H1 (cell line): ENCODE measurements at regions not wholly inside any gene's neighbourhood (a gene's known extent, or its start where the extent isn't known, plus 50 kb on each side); places are given as distances from the start of the nearest gene placed in this dataset.

Experiments
- CTCF ChIA-PET: fragments of 300-600 bp; sonication (Branson Sonifier 250); formaldehyde crosslinking; loops from one replicate; lab custom pipeline; 2021; ENCODE audit not compliant: partially characterized antibody; lab: Charles Lee
- POLR2A ChIA-PET: fragments of 300-600 bp; sonication (Branson Sonifier 250); formaldehyde crosslinking; loops from one replicate; lab custom pipeline; 2021; ENCODE audit warnings: inconsistent platforms; ENCODE audit not compliant: partially characterized antibody; lab: Charles Lee
- DNase-seq, 2 experiments: peaks; one replicate each; pipeline versions ENCODE4 v3.0.0 to v3.0.0-alpha.2; 2010 to 2022; ENCODE audit warnings: low spot score in 2 of 2, low read depth in 1 of 2, mixed read lengths in 1 of 2
- FAIRE-seq: peaks from 2 replicates; lab custom pipeline; 2011; peaks lifted over from hg19 to GRCh38; lab: Jason Lieb, UNC
- H2AFZ ChIP-seq: 2 replicates; pipeline ENCODE4 v1.8.1; 2012; ENCODE audit warnings: low read length, inconsistent platforms
- H2AK5ac ChIP-seq: 2 replicates; pipeline ENCODE4 v1.6.1; 2013; ENCODE audit warnings: low read depth, low read length
- H2BK120ac ChIP-seq: replicated peaks from 2 replicates; pipeline ENCODE3; 2013; ENCODE audit warnings: low read depth, low read length, inconsistent platforms
- H2BK12ac ChIP-seq: 2 replicates; pipeline ENCODE4 v1.6.1; 2013; ENCODE audit warnings: low read depth, low read length
- H2BK15ac ChIP-seq: 2 replicates; pipeline ENCODE4 v1.6.1; 2013; ENCODE audit warnings: low read length
- H2BK20ac ChIP-seq: 2 replicates; pipeline ENCODE4 v1.6.1; 2013; ENCODE audit warnings: low read length
- H2BK5ac ChIP-seq: 2 replicates; pipeline ENCODE4 v1.6.1; 2013; ENCODE audit warnings: low read depth, low read length
- H3K14ac ChIP-seq: 2 replicates; pipeline ENCODE4 v1.6.1; 2013; ENCODE audit warnings: inconsistent platforms; ENCODE audit not compliant: insufficient read length
- H3K18ac ChIP-seq: 2 replicates; pipeline ENCODE4 v1.6.1; 2013; ENCODE audit warnings: low read length; ENCODE audit errors: extremely low read depth
- H3K23ac ChIP-seq: 2 replicates; pipeline ENCODE4 v1.6.1; 2013; ENCODE audit warnings: inconsistent platforms; ENCODE audit not compliant: insufficient read length
- H3K23me2 ChIP-seq: 2 replicates; pipeline ENCODE4 v1.6.1; 2013; ENCODE audit warnings: low read depth, low read length
- H3K27ac ChIP-seq: 2 replicates; pipeline ENCODE4 v1.6.1; 2011; ENCODE audit warnings: low read depth, low read length, inconsistent platforms
- H3K27me3 ChIP-seq, 4 experiments: replicated peaks in 1 of 4; 1 replicate in 1 of 4; 2 replicates in 3 of 4; pipeline versions ENCODE4 v1.6.1 to v1.8.1; 2011 to 2013; ENCODE audit warnings: low read length in 3 of 4, mild to moderate bottlenecking in 3 of 4, inconsistent platforms in 2 of 4, mixed read lengths in 2 of 4, moderate library complexity in 1 of 4; ENCODE audit not compliant: control insufficient read depth in 3 of 4, insufficient read depth in 3 of 4; ENCODE audit errors: extremely low read depth in 1 of 4
- H3K36me3 ChIP-seq, 4 experiments: 2 replicates each; pipeline versions ENCODE4 v1.6.1 to v1.8.1; 2011 to 2013; ENCODE audit warnings: mild to moderate bottlenecking in 4 of 4, low read length in 3 of 4, moderate library complexity in 2 of 4, control low read depth in 1 of 4, inconsistent platforms in 1 of 4; ENCODE audit not compliant: insufficient read depth in 4 of 4, control insufficient read depth in 2 of 4
- H3K4ac ChIP-seq: replicated peaks from 2 replicates; pipeline ENCODE3; 2013; ENCODE audit warnings: low read length, low read depth, mixed read lengths, inconsistent platforms; ENCODE audit not compliant: insufficient read length
- H3K4me1 ChIP-seq, 4 experiments: replicated peaks in 1 of 4; 1 replicate in 1 of 4; 2 replicates in 3 of 4; pipeline versions ENCODE4 v1.6.1 to v1.8.1; 2011 to 2013; ENCODE audit warnings: low read length in 3 of 4, inconsistent platforms in 2 of 4, mixed read lengths in 1 of 4; ENCODE audit not compliant: insufficient read depth in 4 of 4, control insufficient read depth in 3 of 4
- H3K4me2 ChIP-seq, 2 experiments: 2 replicates each; pipeline versions ENCODE4 v1.6.1 to v1.8.1; 2011 to 2013; ENCODE audit warnings: low read depth in 2 of 2, low read length in 2 of 2, control low read depth in 1 of 2, inconsistent platforms in 1 of 2, mild to moderate bottlenecking in 1 of 2; ENCODE audit not compliant: insufficient read depth in 1 of 2
- H3K4me3 ChIP-seq, 4 experiments: fragments of 200-600, 300-600 bp in 1 of 4; sonication (generic), shearing (Covaris generic), sonication (Bioruptor Twin) in 1 of 4; 2 replicates each; pipeline versions ENCODE4 v1.5.1 to v1.8.1; 2011 to 2016; ENCODE audit warnings: low read length in 4 of 4, low read depth in 3 of 4, control low read depth in 2 of 4, inconsistent platforms in 2 of 4, mild to moderate bottlenecking in 2 of 4, mixed read lengths in 1 of 4, moderate library complexity in 1 of 4; ENCODE audit not compliant: insufficient read depth in 2 of 4; ENCODE audit errors: extremely low read depth in 1 of 4
- H3K56ac ChIP-seq: replicated peaks from 2 replicates; pipeline ENCODE3; 2013; ENCODE audit warnings: low read depth, mild to moderate bottlenecking, mixed read lengths, low read length, inconsistent platforms; ENCODE audit not compliant: insufficient read length
- H3K79me1 ChIP-seq: 2 replicates; pipeline ENCODE4 v1.6.1; 2013; ENCODE audit warnings: low read depth, low read length, control low read depth
- H3K79me2 ChIP-seq, 2 experiments: 2 replicates each; pipeline versions ENCODE4 v1.6.1 to v1.8.1; 2012 to 2013; ENCODE audit warnings: low read length in 2 of 2, mild to moderate bottlenecking in 2 of 2, inconsistent platforms in 1 of 2; ENCODE audit not compliant: insufficient read depth in 2 of 2, control insufficient read depth in 1 of 2
- H3K9ac ChIP-seq, 4 experiments: replicated peaks in 1 of 4; 1 replicate in 1 of 4; 2 replicates in 3 of 4; pipeline versions ENCODE4 v1.6.1 to v1.8.1; 2011 to 2013; ENCODE audit warnings: low read depth in 3 of 4, low read length in 3 of 4, control low read depth in 2 of 4, mild to moderate bottlenecking in 2 of 4, moderate library complexity in 2 of 4, inconsistent platforms in 1 of 4; ENCODE audit errors: extremely low read depth in 1 of 4
- H3K9me3 ChIP-seq, 2 experiments: 2 replicates each; pipeline versions ENCODE4 v1.6.1 to v1.8.1; 2012 to 2013; ENCODE audit warnings: mild to moderate bottlenecking in 2 of 2, moderate library complexity in 2 of 2, control low read depth in 1 of 2, inconsistent platforms in 1 of 2, low read depth in 1 of 2, low read length in 1 of 2, mixed read lengths in 1 of 2; ENCODE audit not compliant: insufficient read depth in 2 of 2
- H4K20me1 ChIP-seq, 2 experiments: replicated peaks in 1 of 2; 2 replicates each; pipeline versions ENCODE3 to v1.8.1; 2011 to 2013; ENCODE audit warnings: inconsistent platforms in 2 of 2, low read length in 2 of 2, mild to moderate bottlenecking in 1 of 2; ENCODE audit not compliant: insufficient read depth in 2 of 2, control insufficient read depth in 1 of 2
- H4K5ac ChIP-seq: 2 replicates; pipeline ENCODE4 v1.6.1; 2013; ENCODE audit warnings: low read length, low read depth, mixed read lengths, inconsistent platforms; ENCODE audit not compliant: insufficient read length
- H4K8ac ChIP-seq: 2 replicates; pipeline ENCODE4 v1.8.0; 2013; ENCODE audit warnings: mild to moderate bottlenecking, moderate library complexity, low read length, inconsistent platforms; ENCODE audit not compliant: insufficient read depth; ENCODE audit errors: extremely low read depth
- H4K91ac ChIP-seq: replicated peaks from 2 replicates; pipeline ENCODE3; 2013; ENCODE audit warnings: low read length, mixed read lengths, inconsistent platforms; ENCODE audit not compliant: insufficient read length
- CHD2 ChIP-seq: IDR thresholded peaks from 2 replicates; pipeline ENCODE4 v1.6.1; 2012; ENCODE audit warnings: low read length, improper control_type of control experiment
- FOSL1 ChIP-seq: IDR thresholded peaks from 2 replicates; pipeline ENCODE4 v1.6.1; 2011; ENCODE audit warnings: mild to moderate bottlenecking, low read depth, low read length, moderate library complexity; ENCODE audit not compliant: insufficient read depth
- HDAC2 ChIP-seq, 2 experiments: fragments of 300-600 bp in 1 of 2; sonication (generic) in 1 of 2; IDR thresholded peaks; 2 replicates each; pipeline ENCODE4 v1.6.1; 2011 to 2012; ENCODE audit warnings: low read depth in 2 of 2, low read length in 2 of 2, mild to moderate bottlenecking in 2 of 2, moderate library complexity in 2 of 2, borderline replicate concordance in 1 of 2, inconsistent platforms in 1 of 2
- KDM4A ChIP-seq: IDR thresholded peaks from one replicate; pipeline ENCODE4 v1.7.1; 2012; ENCODE audit warnings: low read depth, mild to moderate bottlenecking, moderate library complexity, low read length, inconsistent platforms; ENCODE audit not compliant: severe bottlenecking
- NRF1 ChIP-seq: IDR thresholded peaks from 2 replicates; pipeline ENCODE4 v1.6.1; 2011; ENCODE audit warnings: mild to moderate bottlenecking, low read depth, low read length, improper control_type of control experiment
- RAD21 ChIP-seq, 2 experiments: IDR thresholded peaks in 1 of 2; conservative IDR thresholded peaks in 1 of 2; 2 replicates each; pipeline ENCODE4 v1.6.1; 2011; ENCODE audit warnings: low read depth in 2 of 2, low read length in 2 of 2, improper control_type of control experiment in 1 of 2, inconsistent platforms in 1 of 2, mild to moderate bottlenecking in 1 of 2, moderate library complexity in 1 of 2
- RNF2 ChIP-seq: fragments of 200-900, 300-1000 bp; sonication (generic); IDR thresholded peaks from 2 replicates; pipeline ENCODE4 v1.7.1; 2016; ENCODE audit warnings: borderline replicate concordance, low read depth, mild to moderate bottlenecking, antibody characterized with exemption, low read length; ENCODE audit not compliant: poor library complexity, severe bottlenecking; ENCODE audit errors: missing control alignments
- ZNF274 ChIP-seq: IDR thresholded peaks from 2 replicates; pipeline ENCODE4 v1.7.0; 2012; ENCODE audit warnings: low read length, borderline replicate concordance; ENCODE audit errors: extremely low read depth
- WGBS, 2 experiments: shearing (Covaris generic) in 1 of 2; methylation state at CpG; one replicate each; pipeline versions ENCODE4 v1.1.6 to v1.1.7; 2013 to 2015; ENCODE audit warnings: low lambda C conversion rate in 2 of 2, mixed read lengths in 2 of 2, inconsistent platforms in 1 of 2, low coverage in 1 of 2, missing lambda C conversion rate in 1 of 2; ENCODE audit not compliant: insufficient replicate concordance in 2 of 2, insufficient coverage in 1 of 2, insufficient read length in 1 of 2; ENCODE audit errors: extremely low coverage in 1 of 2, missing lambda C conversion rate in 1 of 2; 5-methylcytosine and 5-hydroxymethylcytosine counted together
- TF ChIP-seq, protein P1 (sequence below): IDR thresholded peaks from 2 replicates; pipeline ENCODE4 v1.6.1; 2011; ENCODE audit warnings: low read depth, mild to moderate bottlenecking, low read length; ENCODE audit not compliant: insufficient read depth

DNA sequence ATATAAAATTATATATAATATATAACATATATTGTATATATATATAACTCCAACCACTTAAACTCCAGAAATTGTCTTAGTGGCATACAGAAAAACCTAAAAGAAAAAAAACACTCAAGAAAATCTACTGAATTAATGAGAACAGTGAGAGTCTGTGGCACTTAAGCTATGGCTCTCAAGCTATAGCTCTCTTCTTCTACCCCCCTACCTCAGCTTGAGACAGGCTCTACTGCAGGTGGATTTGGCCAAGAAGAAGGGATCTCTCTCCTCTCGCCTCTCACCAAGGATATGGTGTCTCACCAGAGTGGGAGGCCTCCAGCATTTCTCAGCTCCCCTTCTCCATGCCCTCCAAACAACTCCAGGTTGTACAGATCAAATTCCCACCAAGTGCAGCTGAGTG, 64.5 kb upstream of the DAB2 start:
- WGBS, 2 experiments = 86% methylated on average over 1 of the region's 1 CpG; no CpG with 5 or more reads in 1 of the 2 experiments
- CTCF ChIA-PET = interaction anchor here (0.7 to 1.1 kb wide), 3 partner anchors 9 to 64 kb away, joined by 3 to 4 read pairs (median 3); partner anchors contain the start of gene DAB2

More for the DNA sequence above, 64.5 kb upstream of the DAB2 start:
- Histone ChIP-seq H3K56ac (no peak overlapping the region), H2BK15ac (no peak overlapping the region), H2BK12ac (no peak overlapping the region), H3K79me1 (no peaks in the 10 kb centered on the region), H2BK120ac (no peak overlapping the region), H3K18ac (no peak overlapping the region), H3K4me2 (no peak overlapping the region), H3K36me3 (no peaks in the 10 kb centered on the region), H3K79me2 (no peaks in the 10 kb centered on the region), H2BK20ac (no peak overlapping the region), H3K23me2 (no peaks in the 10 kb centered on the region), H2BK5ac (no peak overlapping the region), H3K23ac (no peak overlapping the region), H3K14ac (no peak overlapping the region), H3K9ac (no peak overlapping the region), H3K4me1 (no peaks in the 10 kb centered on the region; a peak in 2 of 7 replicates), H2AK5ac (no peak overlapping the region), H3K4ac (no peak overlapping the region), H2AFZ (no peak overlapping the region), H3K9me3 (no peaks in the 10 kb centered on the region), H4K5ac (no peak overlapping the region), H4K91ac (no peak overlapping the region), H4K8ac (no peak overlapping the region), H3K4me3 (no peak overlapping the region), H3K27me3 (no peaks in the 10 kb centered on the region; a peak in 1 of 7 replicates), H4K20me1 (no peaks in the 10 kb centered on the region), H3K27ac (no peak overlapping the region)
- POLR2A ChIA-PET = no interaction called here
- TF ChIP-seq, protein P1, sequence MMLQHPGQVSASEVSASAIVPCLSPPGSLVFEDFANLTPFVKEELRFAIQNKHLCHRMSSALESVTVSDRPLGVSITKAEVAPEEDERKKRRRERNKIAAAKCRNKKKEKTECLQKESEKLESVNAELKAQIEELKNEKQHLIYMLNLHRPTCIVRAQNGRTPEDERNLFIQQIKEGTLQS = no peak
- no peak for TF ChIP-seq RNF2
- no peak for TF ChIP-seq CHD2
- no peak for TF ChIP-seq NRF1
- no peak for TF ChIP-seq ZNF274
- no peak for TF ChIP-seq RAD21 (IDR thresholded peaks at IDR 0.05 in 1 of 2, conservative IDR thresholded peaks at IDR 0.05 in 1 of 2; ENCODE audit: low read depth in 2 of 2, low read length in 2 of 2)
- TF ChIP-seq HDAC2 (IDR thresholded peaks at IDR 0.05; ENCODE audit: borderline replicate concordance in 1 of 2, low read depth in 2 of 2, low read length in 2 of 2) = no peak
- TF ChIP-seq FOSL1 = no peak
- TF ChIP-seq KDM4A = no peak
- no peak for FAIRE-seq
- no peak for DNase-seq
